ENCODE measurements at regions not wholly inside any gene's neighbourhood (a gene's known extent, or its start where the extent isn't known, plus 50 kb on each side); places are given as distances from the start of the nearest gene placed in this dataset.
"Not testable (repeated sequence)": the region's sequence is repeated elsewhere in the genome, so short reads cannot be mapped to it uniquely, and the experiment has no call there.

DNA sequence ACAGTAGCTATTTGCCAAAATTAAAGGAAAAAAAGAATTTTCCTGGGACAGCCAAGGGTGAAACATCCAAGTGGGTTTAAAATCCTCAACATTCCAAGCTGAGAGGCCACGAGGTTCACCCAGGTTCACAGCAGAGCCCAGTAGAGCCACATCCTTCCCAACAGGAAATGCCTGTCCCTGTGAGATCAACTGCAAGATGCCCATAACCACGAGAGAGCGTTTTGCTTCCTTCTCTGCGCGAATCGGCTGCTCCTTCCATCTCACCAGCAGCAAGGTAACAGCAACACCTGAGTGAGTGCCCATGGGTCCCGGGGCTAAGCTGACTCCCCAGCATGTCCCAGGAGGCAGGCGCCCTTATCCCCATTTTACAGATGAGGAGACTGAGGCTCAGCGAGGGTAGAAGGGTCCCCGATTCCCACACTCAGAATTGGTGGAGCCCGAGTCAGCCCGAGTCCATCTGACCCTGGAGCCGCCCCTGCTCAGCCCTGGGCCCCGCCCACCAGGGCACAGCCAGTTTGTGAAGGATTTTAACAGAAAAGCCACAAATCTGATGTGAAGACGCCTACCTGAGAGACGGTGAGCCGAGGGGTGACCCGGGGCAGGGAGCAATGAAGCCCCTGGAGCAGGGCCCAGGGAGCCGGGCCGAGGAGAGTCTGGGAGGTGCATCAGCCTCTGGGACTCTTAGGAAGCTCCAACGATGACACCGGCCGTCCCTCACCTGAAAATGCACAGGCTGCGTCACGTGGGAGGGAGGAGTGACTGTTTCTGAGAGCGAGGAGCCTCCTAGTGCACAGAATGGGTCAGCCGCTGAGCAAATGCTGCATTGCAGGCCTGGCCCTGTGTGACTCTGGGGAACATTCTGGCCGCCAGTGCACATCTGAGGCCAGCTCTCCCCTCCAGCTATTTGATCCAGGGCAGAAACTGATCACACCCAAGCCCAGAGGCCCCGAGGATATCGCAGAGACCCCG, 236.9 kb upstream of the SFSWAP start:
- Histone ChIP-seq H3K4me3 (ENCODE audit: low read depth, low read length, poor library complexity, severe bottlenecking) (no peak overlapping the region), H3K79me2 (ENCODE audit: insufficient read depth, low read length) (no peaks in the 10 kb centered on the region), H3F3A (ENCODE audit: insufficient read depth, low read length) (no peaks in the 10 kb centered on the region), H3K36me3 (ENCODE audit: insufficient read depth, low read length) (no peaks in the 10 kb centered on the region), H3K27ac (ENCODE audit: low read depth, low read length, poor library complexity, severe bottlenecking) (no peak overlapping the region), H3K9me3 (ENCODE audit: low read length) (no peaks in the 10 kb centered on the region), H3K27me3 (ENCODE audit: insufficient read depth, low read length) (no peaks in the 10 kb centered on the region), H4K20me1 (ENCODE audit: insufficient read depth, low read length) (no peaks in the 10 kb centered on the region), H3K9me2 (ENCODE audit: low read depth, low read length) (no peaks in the 10 kb centered on the region), H3K9ac (ENCODE audit: low read length) (no peak overlapping the region), H3K4me1 (ENCODE audit: insufficient read depth, low read length, severe bottlenecking) (no peaks in the 10 kb centered on the region), H3K4me2 (ENCODE audit: low read length) (no peak overlapping the region), H2AFZ (ENCODE audit: low read length) (no peak overlapping the region)
- TF ChIP-seq, protein P1, sequence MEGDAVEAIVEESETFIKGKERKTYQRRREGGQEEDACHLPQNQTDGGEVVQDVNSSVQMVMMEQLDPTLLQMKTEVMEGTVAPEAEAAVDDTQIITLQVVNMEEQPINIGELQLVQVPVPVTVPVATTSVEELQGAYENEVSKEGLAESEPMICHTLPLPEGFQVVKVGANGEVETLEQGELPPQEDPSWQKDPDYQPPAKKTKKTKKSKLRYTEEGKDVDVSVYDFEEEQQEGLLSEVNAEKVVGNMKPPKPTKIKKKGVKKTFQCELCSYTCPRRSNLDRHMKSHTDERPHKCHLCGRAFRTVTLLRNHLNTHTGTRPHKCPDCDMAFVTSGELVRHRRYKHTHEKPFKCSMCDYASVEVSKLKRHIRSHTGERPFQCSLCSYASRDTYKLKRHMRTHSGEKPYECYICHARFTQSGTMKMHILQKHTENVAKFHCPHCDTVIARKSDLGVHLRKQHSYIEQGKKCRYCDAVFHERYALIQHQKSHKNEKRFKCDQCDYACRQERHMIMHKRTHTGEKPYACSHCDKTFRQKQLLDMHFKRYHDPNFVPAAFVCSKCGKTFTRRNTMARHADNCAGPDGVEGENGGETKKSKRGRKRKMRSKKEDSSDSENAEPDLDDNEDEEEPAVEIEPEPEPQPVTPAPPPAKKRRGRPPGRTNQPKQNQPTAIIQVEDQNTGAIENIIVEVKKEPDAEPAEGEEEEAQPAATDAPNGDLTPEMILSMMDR (IDR thresholded peaks at IDR 0.05; ENCODE audit: low read length), result no peak
- no peak for TF ChIP-seq EZH2 (IDR thresholded peaks at IDR 0.05; ENCODE audit: borderline replicate concordance, low read length)

DNA sequence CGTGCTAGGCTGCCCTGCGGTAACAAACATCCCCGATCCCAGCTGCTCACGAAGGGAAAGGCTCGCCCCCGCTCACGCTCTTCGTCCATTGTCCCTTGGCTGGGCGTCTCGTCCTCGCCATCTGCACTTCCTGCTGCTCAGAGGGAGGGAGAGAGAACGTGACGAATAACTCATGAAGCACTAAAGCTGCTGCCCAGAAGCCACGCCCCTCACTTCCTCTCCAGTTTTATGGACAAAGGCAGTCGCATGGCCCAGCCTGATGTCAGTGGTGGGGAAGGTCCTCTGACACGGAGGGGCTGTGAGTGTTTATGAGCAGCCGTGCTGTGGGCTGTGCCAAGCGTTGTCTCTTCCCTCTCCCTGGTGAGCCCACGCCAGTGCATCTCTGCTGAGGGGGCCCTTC, 235.9 kb upstream of the SFSWAP start:
- H3K9ac ChIP-seq (ENCODE audit: low read length); H3K9me2 ChIP-seq (ENCODE audit: low read depth, low read length); H3K27me3 ChIP-seq (ENCODE audit: insufficient read depth, low read length); H3F3A ChIP-seq (ENCODE audit: insufficient read depth, low read length); H3K79me2 ChIP-seq (ENCODE audit: insufficient read depth, low read length); H2AFZ ChIP-seq (ENCODE audit: low read length); H4K20me1 ChIP-seq (ENCODE audit: insufficient read depth, low read length); H3K4me1 ChIP-seq (ENCODE audit: insufficient read depth, low read length, severe bottlenecking); H3K4me2 ChIP-seq (ENCODE audit: low read length); H3K27ac ChIP-seq (ENCODE audit: low read depth, low read length, poor library complexity, severe bottlenecking); H3K9me3 ChIP-seq (ENCODE audit: low read length); H3K4me3 ChIP-seq (ENCODE audit: low read depth, low read length, poor library complexity, severe bottlenecking); H3K36me3 ChIP-seq (ENCODE audit: insufficient read depth, low read length): not testable (repeated sequence)

DNA sequence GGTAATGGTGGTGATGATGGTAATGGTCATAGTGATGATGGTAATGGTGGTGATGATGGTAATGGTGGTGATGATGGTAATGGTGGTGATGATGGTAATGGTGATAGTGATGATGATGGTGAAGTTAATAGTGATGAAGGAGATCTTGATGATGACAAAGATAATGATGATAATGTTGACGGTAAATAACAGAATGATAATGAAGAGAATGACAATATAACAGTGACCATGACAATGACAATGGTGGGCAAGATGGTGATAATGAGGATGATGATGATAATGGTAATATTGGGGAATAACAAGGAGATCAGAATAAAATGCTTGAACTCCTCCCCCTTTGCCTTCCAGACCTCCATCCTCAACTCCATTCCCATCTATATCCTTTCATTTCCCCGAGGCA, 233.3 kb upstream of the SFSWAP start:
- no peaks in the 10 kb centered on the region for H3K9me2 ChIP-seq (ENCODE audit: low read depth, low read length)
- no peak overlapping the region for H3K4me2 ChIP-seq (ENCODE audit: low read length)
- H3K9ac ChIP-seq (ENCODE audit: low read length), result no peak overlapping the region
- no peaks in the 10 kb centered on the region for H3K9me3 ChIP-seq (ENCODE audit: low read length)
- no peaks in the 10 kb centered on the region for H3K4me1 ChIP-seq (ENCODE audit: insufficient read depth, low read length, severe bottlenecking)
- H3K79me2 ChIP-seq (ENCODE audit: insufficient read depth, low read length), result no peaks in the 10 kb centered on the region
- H3K4me3 ChIP-seq (ENCODE audit: low read depth, low read length, poor library complexity, severe bottlenecking), result no peak overlapping the region
- no peaks in the 10 kb centered on the region for H3K27me3 ChIP-seq (ENCODE audit: insufficient read depth, low read length)
- no peaks in the 10 kb centered on the region for H3F3A ChIP-seq (ENCODE audit: insufficient read depth, low read length)
- no peak for TF ChIP-seq EZH2 (IDR thresholded peaks at IDR 0.05; ENCODE audit: borderline replicate concordance, low read length)
- TF ChIP-seq, protein P1 (IDR thresholded peaks at IDR 0.05; ENCODE audit: low read length), result no peak
- no peak overlapping the region for H2AFZ ChIP-seq (ENCODE audit: low read length)
- H3K27ac ChIP-seq (ENCODE audit: low read depth, low read length, poor library complexity, severe bottlenecking), result no peak overlapping the region
- no peaks in the 10 kb centered on the region for H4K20me1 ChIP-seq (ENCODE audit: insufficient read depth, low read length)
- H3K36me3 ChIP-seq (ENCODE audit: insufficient read depth, low read length), result no peaks in the 10 kb centered on the region

DNA sequence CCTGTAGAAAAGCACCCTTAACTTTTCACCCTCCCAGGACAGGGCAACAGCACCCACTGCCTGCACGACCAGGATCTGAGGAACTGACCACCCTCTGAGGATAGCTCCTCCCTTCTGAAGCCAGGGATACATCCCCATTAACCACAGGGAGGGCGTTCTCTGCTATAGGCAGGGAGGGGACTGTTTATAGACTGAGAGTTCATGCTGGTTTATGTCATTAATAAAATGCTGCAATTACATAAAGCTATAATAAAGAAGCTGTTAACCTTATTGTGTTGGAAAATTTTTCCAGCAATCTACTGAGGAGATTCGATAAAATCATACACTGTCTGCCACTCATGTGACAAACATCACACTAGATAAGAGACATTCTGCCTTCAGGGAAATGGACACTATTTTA, 232.4 kb upstream of the SFSWAP start:
- TF ChIP-seq EZH2 (IDR thresholded peaks at IDR 0.05; ENCODE audit: borderline replicate concordance, low read length), result no peak
- TF ChIP-seq, protein P1 (IDR thresholded peaks at IDR 0.05; ENCODE audit: low read length), result no peak
- H3K4me2 ChIP-seq (ENCODE audit: low read length), result no peak overlapping the region
- no peaks in the 10 kb centered on the region for H3K27me3 ChIP-seq (ENCODE audit: insufficient read depth, low read length)
- H3K4me1 ChIP-seq (ENCODE audit: insufficient read depth, low read length, severe bottlenecking), result no peaks in the 10 kb centered on the region
- no peaks in the 10 kb centered on the region for H3K79me2 ChIP-seq (ENCODE audit: insufficient read depth, low read length)
- no peaks in the 10 kb centered on the region for H3K9me3 ChIP-seq (ENCODE audit: low read length)
- no peak overlapping the region for H3K27ac ChIP-seq (ENCODE audit: low read depth, low read length, poor library complexity, severe bottlenecking)
- no peaks in the 10 kb centered on the region for H4K20me1 ChIP-seq (ENCODE audit: insufficient read depth, low read length)
- no peak overlapping the region for H3K4me3 ChIP-seq (ENCODE audit: low read depth, low read length, poor library complexity, severe bottlenecking)
- no peaks in the 10 kb centered on the region for H3K36me3 ChIP-seq (ENCODE audit: insufficient read depth, low read length)
- H3K9ac ChIP-seq (ENCODE audit: low read length), result no peak overlapping the region
- H3K9me2 ChIP-seq (ENCODE audit: low read depth, low read length), result no peaks in the 10 kb centered on the region
- no peaks in the 10 kb centered on the region for H3F3A ChIP-seq (ENCODE audit: insufficient read depth, low read length)
- no peak overlapping the region for H2AFZ ChIP-seq (ENCODE audit: low read length)

All from OCI-LY1 (cell line).